GM19023 (cell line): ENCODE measurements at regions not wholly inside any gene's neighbourhood (a gene's known extent, or its start where the extent isn't known, plus 50 kb on each side); places are given as distances from the start of the nearest gene placed in this dataset.
"Not testable (repeated sequence)": the region's sequence is repeated elsewhere in the genome, so short reads cannot be mapped to it uniquely, and the experiment has no call there.

Experiments used
- ATAC-seq: cut with Tn5 transposase; IDR thresholded peaks from one replicate; pipeline ENCODE4 v1.9.1; 2021; ENCODE audit warnings: mild to moderate bottlenecking, moderate library complexity; ENCODE audit not compliant: unreplicated experiment

DNA sequence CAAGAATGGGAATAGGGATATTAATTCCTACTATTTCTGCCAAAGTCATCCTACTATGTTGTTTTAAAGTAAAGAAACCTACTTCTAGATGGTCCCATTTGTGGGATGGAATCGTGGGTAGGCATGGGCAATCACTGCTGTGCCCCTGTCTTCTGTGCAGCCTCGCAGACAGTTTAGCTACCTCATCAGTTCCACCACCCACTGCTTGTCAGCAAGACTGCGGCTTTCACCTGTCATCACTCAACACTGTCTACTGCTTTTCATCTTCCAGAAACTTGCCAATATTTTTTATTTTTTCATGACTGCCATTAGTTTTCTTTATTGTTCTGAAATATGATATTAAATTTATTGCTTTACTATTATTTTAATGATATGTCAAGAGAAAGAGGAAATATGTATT lies 368.1 kb upstream of the KYNU start:
- no peak for ATAC-seq

DNA sequence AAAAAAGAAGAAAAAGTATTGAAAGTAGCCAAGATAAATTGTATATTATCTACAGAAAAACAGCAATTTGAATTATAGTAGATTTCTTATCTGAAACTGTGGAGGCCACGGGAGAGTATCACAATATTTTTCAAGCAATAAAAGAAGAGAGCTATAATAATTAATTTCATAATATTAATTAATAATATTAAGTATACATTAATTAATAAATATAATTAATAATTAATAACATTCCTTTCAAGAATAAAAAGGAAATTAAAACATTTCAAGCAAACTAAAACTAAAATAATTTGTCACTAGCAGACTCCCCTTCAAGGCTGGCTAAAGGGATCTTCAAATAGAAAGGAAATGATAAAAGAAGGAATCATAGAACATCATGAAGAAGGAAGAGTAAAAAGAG lies 372.7 kb upstream of the KYNU start:
- no peak for ATAC-seq

DNA sequence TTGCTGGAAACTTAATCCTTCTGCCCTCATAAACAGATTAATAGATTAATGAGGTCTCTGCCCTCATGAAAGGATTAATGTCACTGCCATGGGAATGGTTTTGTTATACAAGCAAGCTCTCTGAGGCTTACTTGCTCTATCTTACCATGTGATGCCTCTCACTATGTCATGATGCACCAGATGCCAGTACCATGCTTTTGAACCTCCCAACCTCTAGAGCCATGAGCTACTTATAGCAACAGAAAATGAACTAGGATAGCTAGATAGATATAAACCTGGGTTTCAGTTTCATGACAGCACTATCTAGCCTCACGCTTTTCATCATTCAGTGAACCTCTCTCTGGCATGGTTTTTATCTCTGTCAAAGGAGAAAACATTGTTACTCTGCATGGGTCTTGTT lies 371.6 kb upstream of the LRP1B start:
- ATAC-seq: no peak

DNA sequence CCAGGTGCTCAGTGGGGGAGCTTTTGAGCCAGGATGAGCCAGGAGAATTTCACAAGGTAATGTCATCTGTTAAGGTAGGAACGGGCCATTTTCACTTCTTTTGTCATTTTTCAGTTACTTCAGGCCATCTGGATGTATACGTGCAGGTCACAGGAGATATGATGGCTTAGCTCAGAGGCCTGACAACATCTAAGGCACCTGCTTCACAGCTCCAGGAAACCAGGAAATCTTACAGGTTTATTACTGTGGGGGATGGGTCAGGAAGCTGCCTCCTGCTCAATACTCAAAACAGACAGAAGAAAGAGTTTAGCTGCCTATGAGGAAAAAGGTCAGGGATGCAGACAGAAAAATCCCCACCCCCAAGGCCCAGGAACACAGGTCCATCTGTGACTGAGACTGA lies 364.3 kb upstream of the LRP1B start:
- no peak for ATAC-seq

DNA sequence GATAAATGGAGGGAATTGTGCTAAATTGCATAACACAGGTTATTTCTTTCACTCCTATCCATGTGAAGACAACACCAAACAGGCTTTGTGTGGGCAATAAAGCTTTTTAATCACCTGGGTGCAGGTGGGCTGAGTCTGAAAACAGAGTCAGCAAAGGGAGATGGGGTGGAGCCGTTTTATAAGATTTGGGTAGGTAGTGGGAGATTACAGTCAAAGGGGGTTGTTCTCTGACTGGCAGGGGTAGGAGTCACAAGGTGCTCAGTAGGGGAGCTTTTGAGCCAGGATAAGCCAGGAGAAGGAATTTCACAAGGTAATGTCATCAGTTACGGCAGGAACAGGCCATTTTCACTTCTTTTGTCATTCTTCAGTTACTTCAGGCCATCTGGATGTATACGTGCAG lies 358.8 kb upstream of the LRP1B start:
- not testable (repeated sequence) for ATAC-seq

DNA sequence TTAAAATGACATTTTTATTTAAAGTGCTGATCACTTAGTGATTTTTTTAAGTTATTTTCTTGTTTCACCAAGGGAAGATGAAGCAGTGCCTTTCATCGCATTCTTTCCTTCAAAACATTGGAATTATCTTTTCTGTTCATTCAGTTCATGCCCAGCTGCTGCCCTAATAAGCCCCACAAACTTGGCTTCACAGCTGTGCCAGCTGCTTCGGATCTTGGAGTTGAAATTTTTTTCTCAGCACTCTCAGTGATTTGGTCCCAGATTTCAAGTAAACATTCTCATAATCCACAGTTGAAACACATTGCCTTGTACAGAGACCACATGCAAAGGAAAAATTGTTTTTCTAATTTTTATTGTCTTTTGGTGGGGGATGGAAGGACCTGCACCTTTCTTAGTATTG lies 353.3 kb upstream of the LRP1B start:
- ATAC-seq: no peak

DNA sequence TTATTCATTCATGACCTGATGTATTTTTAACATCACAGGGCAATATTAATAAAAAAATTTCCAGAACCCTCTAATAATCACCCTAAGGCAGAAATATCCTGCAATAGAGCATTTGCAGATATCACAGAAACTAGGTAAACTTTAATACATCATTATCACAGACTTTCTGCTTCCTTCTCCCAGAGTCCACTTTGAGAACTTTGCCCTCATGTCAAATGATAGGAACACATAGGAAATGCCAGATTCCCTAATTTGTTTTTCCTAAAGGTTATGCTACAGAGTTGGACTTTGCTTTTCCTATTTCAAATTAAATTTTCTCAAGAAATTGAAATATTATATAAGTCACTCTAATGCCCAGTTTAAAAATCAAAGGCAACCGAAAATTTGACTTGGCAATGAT lies 352.8 kb upstream of the LRP1B start:
- ATAC-seq: no peak

DNA sequence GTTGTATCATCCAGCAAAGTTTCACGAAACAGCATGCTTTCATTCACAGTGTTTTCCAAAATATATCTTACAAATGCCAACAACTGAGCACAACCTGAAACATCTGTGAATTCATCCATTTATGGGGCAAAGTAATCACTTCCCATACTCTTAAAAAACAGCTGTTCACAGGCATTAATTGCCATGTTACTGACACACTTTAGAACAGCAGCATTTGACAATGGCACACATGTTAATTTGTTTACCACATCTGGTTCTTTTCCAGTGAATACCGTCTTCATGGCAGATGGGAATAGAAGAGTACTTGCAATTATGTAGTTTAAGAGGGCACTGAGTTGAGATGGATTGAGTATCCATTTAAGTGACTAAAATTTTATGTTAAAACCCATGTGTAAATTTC lies 347.4 kb upstream of the LRP1B start:
- ATAC-seq: no peak

DNA sequence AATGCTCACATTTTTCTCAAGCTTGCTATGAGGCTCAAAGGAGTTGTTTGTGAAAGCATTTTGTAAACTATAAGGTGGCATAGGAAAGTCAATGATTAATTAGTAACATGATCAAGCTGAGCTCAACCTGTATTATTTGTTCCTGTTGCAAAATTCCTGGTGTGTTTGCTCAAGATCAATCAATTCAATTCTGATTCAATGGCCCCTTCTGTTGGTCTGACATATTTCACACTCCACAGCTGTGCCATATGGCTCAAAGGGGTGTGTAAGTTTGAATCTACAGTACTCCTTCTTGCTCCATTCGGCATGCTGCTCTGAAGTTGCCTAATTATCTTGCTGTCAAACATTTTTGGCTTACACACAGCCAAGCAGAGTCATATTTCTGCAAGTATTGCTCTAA lies 341.6 kb upstream of the LRP1B start:
- ATAC-seq: no peak

DNA sequence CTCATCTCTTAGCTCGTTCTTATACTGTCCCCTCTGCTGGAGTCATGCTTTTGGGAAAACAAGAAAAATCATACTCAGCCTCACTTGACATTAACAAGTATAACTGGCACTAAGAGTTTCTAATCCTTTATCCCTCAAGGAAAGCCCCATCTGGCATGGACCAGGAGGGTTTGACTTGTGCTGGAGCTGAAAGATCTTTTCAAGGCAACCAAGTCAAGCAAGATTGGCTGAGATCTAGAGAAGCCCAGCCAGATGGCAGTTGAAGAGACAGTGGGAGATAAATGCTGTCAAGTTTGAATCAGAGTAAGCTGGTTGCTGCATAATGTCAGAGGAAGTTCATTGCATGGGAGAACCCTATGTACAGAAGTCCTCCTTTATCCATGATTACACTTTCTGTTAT lies 336.5 kb upstream of the LRP1B start:
- ATAC-seq: no peak

DNA sequence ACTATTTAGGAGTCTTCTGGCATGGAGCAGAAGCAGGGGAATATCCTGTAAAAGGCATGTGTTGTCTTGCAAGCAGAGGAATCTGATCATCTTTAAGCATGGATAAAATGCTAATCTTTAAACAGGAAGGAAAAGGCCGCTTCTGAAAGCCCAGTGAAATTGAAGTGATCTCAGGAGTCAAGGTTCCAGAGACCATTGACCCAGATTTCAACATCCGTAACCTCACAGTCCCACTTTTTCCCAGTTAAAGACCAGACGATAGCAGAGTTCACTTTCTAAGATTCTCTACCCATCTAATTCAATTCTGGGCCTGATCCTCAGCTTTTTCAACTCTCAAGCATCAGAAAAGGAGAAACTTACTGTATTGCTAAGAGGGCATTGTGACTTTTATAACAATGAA lies 332.2 kb upstream of the LRP1B start:
- ATAC-seq: no peak

DNA sequence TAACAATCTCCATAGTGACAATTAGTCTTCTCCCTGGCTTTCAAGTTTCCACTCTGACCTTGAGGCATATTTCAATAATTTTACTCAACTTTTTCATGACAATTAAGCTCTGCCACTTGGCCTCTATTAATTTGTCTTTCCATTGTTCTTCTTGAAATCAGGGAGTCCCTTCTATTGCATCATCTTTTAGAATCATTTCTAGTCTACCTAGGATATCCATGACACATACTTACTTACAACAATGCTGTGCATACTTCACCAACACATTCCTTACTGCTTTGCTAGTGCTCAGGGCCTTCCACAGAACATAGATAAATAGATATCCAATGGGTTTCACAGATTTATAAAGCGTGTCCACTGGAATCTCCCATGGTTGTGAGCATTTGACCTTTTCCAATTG lies 331.5 kb upstream of the LRP1B start:
- no peak for ATAC-seq

DNA sequence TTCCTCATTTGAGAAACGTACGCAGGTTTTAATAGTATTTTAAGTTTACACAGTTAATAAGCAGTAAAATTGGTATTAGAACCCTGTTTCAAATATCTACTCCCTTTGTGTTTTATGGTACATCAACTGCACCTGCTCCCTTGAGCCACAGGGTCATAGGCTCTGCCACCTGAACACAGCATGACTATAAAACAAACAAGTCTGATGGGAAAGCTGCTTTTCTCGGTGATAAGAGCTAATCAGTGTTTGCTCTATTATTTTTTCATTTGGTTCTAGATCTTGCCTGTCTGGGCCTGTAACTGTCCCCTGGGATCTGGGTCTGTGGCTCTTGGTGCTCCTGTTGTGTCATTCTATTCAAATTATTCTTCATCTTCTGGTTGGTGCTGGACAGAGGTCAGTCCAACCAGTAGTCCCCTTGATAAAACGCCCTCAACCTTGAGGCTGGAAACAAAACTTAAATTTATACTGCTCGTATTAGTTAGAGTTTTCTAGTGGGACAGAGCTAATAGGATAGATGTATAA lies 314.8 kb upstream of the LRP1B start:
- ATAC-seq: no peak

DNA sequence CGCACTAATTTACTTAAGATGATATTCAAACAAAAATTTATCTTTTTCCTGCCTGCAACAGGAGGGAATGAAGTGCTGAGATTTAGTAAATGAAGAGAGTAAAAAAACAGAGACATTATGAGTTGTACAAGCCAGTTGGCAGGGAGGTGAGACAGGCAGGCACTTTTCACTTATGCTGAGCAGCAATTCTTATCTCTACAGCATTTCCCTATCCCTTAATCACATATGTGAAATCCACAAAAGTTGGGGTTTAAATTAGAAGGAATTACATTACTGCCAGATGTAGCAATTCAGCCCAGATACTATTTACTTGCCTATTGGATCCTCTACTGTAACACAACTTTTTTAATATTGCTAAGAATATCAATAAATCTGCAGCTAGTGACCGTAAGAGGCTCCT lies 314.2 kb upstream of the LRP1B start:
- no peak for ATAC-seq

DNA sequence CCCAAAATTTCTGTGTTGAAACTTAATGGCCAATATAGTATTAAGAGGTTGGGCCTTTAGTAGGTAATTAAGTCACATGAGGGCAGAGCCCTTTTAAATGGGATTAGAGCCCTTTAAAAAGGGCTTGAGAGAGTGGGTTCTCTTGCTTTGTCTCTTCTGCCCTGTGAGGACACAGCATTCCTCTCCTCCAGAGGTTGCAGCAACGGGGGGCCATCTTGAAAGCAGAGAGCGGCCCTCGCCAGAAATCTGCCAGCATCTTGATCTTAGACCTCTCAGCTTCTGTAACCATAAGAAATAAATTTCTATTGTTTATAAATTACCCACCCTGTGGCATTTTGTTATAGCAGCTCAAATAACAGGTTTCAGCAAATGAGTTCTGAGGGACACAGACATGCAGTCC lies 305.0 kb upstream of the LRP1B start:
- no peak for ATAC-seq

DNA sequence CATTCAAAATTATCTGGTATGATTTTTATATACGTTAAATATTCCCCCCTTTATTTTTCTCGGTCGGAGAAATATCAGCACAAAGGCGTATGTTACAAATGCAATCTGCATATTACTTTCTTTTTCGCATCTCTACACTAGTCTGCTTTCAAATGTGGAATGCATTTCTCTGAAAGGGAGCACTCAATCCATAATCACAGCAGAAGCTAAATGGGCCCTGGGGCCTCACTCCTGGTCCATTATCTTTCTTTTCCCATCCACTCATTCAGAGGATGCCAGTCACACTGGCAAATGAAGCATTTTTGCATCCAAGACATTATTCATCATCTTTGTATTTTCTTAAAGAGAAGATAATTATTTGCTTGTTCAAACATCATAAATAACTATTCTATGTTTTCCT lies 295.2 kb upstream of the LRP1B start:
- ATAC-seq: no peak

DNA sequence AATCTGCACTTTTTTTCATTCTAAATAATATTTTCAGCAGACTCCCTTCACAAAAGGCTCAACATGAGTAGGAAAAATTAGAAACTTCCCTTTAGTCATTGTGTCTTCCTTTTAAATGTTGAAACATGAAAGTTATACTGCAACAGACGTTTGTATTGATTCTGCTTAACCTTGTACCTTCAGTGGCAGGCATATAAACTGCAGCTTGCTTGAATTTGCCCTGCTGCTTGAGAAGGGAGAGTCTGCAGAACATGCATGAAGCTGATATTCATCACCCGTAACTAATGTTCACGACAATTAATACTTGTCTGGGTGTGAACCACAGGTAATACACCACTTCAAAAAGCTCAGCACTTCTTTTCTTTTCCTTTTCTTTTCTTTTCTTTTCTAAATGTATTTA lies 294.7 kb upstream of the LRP1B start:
- no peak for ATAC-seq

DNA sequence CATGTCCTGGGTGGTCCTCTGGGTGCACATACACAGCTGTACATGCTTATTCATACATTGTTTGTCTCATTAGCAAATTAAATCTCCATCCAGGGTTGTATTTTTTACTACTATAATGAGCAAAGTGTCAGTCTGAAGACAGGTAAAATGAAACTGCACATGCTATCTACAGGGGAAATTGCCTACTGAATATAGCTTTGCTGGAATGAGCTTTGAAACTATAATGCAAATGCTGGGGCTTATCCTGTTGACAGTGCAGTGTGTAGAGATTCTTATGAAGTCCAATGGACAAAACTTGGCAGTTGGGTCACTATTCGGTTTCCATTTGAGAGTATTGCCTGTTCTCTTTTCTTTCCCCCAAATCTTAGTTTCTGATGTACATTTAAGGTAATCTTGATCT lies 292.8 kb upstream of the LRP1B start:
- ATAC-seq: no peak

DNA sequence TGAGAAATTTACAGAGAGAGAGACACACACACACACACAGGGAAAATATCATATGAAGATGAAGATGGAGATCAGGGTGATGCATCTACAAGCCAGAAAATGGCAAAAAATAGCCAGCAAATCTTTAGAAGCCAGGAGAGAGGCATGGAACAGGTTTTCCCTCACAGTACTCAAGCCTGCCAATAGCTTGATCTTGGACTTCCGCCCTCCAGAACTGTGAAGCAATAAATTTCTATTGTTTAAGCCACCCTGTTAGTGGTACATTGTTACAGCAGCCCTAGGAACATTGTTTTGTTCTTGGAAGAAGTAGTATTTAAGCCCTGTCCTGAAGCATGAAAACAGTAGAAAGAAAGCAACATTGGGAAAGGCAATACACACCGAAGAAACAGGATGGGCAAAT lies 292.0 kb upstream of the LRP1B start:
- no peak for ATAC-seq

DNA sequence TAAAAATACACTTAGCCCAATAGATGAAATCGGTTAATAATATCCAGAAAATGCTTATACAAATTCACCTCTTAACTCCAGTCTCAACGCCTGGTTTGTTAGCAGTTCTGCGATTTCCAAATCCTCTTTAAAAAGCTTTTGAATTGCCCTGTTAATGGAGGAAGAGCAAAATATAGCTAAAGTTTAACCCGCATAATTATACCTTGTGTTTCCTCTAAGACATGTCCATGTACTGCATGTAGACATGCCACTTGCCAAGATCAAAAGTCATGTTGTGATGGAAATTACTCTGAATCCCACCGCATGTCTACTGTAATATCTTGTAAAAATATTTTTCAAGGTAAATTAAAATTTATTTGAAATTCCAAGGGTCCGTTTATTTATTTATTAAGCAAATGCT lies 291.2 kb upstream of the LRP1B start:
- ATAC-seq: no peak

DNA sequence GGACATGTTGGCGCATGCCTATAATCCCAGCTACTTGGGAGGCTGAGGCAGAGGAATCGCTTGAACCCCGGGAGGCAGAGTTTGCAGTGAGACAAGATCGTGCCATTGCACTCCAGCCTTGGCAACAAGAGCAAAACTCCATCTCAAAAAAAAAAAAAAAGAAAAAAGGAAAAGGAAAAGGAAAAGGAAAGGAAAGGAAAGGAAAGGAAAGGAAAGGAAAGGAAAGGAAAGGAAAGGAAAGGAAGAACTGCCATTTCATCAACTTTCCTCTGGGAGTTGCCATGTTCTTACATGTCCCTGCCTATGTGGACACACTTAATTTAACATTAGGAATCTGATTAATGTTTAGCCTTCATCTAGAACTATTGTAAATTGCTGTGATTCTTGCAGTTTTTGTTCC lies 287.9 kb upstream of the LRP1B start:
- ATAC-seq: not testable (repeated sequence)

DNA sequence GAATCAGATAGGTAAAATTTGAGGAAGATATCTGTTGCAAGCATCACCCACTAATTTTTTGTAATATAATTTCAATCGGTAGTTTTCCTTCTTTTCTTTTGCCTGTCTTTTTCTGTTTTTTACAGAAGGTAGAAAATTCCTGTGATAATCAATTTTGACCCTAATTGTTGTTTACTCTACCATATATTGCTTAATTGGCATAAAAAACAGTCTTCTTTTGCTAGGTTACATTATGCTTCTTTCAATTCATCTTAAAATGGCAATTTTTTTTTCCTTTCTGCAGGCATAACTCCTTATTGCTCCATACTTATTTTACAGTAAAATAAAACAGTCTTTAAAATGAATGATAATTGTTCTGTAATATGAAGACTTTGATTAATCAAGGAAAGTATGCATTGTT lies 286.2 kb upstream of the LRP1B start:
- ATAC-seq: no peak

DNA sequence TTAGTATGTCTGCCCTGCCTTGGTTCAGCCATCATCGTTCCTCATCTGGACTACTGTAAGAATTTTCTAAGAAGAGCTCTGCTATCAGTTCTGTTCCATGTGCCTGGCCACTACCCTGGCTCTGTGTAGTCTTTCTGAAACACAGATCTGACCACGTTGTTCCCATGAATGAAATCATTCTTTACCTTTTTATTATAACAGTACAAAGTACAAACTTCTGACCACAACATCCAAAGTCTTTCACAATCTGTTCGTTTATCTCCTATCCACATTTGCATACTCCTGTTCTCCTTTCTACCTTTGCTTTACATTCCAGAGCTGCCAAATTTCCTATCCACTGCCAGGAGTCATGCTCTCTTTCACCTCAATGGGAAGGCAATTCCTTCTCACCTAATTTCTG lies 284.6 kb upstream of the LRP1B start:
- no peak for ATAC-seq

DNA sequence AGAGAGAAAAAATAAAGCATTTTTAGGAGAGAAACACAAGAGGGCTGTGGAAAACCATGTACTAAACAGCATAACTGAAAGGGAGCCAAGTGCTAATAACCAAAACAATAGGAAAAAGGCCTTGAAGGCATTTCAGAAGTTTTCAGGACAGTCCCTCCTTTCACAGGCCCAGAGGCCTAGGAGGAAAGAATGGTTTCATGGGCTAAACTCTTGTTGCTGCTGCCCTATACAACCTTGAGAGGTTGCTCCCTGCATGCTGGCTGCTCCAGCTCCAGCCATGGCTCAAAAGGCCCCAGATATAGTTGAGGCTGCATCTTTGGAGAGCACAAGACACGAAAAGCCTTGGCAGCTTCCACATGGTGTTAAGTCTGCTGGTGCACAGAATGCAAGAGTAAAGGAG lies 267.4 kb upstream of the LRP1B start:
- ATAC-seq: no peak
